Liver (tissue), 3 donors: ENCODE measurements at regions not wholly inside any gene's neighbourhood (a gene's known extent, or its start where the extent isn't known, plus 50 kb on each side); places are given as distances from the start of the nearest gene placed in this dataset.

Experiments used
- CTCF ChIP-seq: fragments of 150-350 bp; IDR thresholded peaks from 2 replicates; pipeline ENCODE4 v1.5.1; 2017; ENCODE audit warnings: improper control_type of control experiment, low read depth, low read length; ENCODE audit not compliant: missing input control
- RAD21 ChIP-seq, 2 donors: IDR thresholded peaks; 2 replicates each; pipeline ENCODE4 v1.6.1; 2016; ENCODE audit warnings: antibody characterized with exemption in 2 of 2, mild to moderate bottlenecking in 2 of 2
- SP1 ChIP-seq: IDR thresholded peaks from 2 replicates; pipeline ENCODE4 v1.6.1; 2018; ENCODE audit warnings: antibody characterized with exemption, mild to moderate bottlenecking
- TAF1 ChIP-seq: conservative IDR thresholded peaks from 2 replicates; pipeline ENCODE4 v1.6.1; 2016; ENCODE audit warnings: antibody characterized with exemption, mild to moderate bottlenecking
- YY1 ChIP-seq: IDR thresholded peaks from 2 replicates; pipeline ENCODE4 v1.6.1; 2016; ENCODE audit warnings: antibody characterized with exemption, mild to moderate bottlenecking
- ZBTB33 ChIP-seq: IDR thresholded peaks from 2 replicates; pipeline ENCODE4 v1.6.1; 2016; ENCODE audit warnings: antibody characterized with exemption
- donor health status: healthy.
- donor health status: healthy.

GRCh38 chr18:30566877-30567276, 475.7 kb downstream of the DSC3 start:
- TF ChIP-seq CTCF (no peak), TAF1 (no peak), YY1 (no peak), RAD21 (IDR thresholded peaks at IDR 0.05) (no peak), SP1 (no peak), ZBTB33 (no peak)
